ENCODE measurements at regions not wholly inside any gene's neighbourhood (a gene's known extent, or its start where the extent isn't known, plus 50 kb on each side); places are given as distances from the start of the nearest gene placed in this dataset.

- no peak for DNase-seq
Observed at GRCh38 chr12:114302606-114303315, 103.2 kb downstream of the TBX5 start.

GRCh38 chr12:114302117-114302516 is 103.8 kb downstream of the TBX5 start:
- no peak for DNase-seq

GRCh38 chr12:114294303-114294685 is 111.7 kb downstream of the TBX5 start:
- no peak for DNase-seq

- DNase-seq = no peak
Observed at GRCh38 chr12:114293571-114294302, 112.2 kb downstream of the TBX5 start.

GRCh38 chr12:114293073-114293472 is 112.9 kb downstream of the TBX5 start:
- DNase-seq = no peak

- DNase-seq = no peak
Observed at GRCh38 chr12:114291389-114292060, 114.4 kb downstream of the TBX5 start.

GRCh38 chr12:114287821-114288525 is 118.0 kb downstream of the TBX5 start:
- DNase-seq = no peak

GRCh38 chr12:114286145-114286544 is 119.8 kb downstream of the TBX5 start:
- no peak for DNase-seq

GRCh38 chr12:114285554-114285953 is 120.4 kb downstream of the TBX5 start:
- DNase-seq = no peak

GRCh38 chr12:114284041-114284440 is 121.9 kb downstream of the TBX5 start:
- DNase-seq = no peak

- no peak for DNase-seq
Observed at GRCh38 chr12:114275932-114276785, 129.8 kb downstream of the TBX5 start.

- DNase-seq = no peak
Observed at GRCh38 chr12:114275086-114275485, 130.9 kb downstream of the TBX5 start.

- no peak for DNase-seq
Observed at GRCh38 chr12:114274131-114274530, 131.8 kb downstream of the TBX5 start.

- no peak for DNase-seq
Observed at GRCh38 chr12:114272605-114273004, 133.3 kb downstream of the TBX5 start.

- no peak for DNase-seq
Observed at GRCh38 chr12:114272071-114272470, 133.9 kb downstream of the TBX5 start.

- no peak for DNase-seq
Observed at GRCh38 chr12:114269153-114269552, 136.8 kb downstream of the TBX5 start.

GRCh38 chr12:114266536-114266935 is 139.4 kb downstream of the TBX5 start:
- DNase-seq = no peak

- DNase-seq = no peak
Observed at GRCh38 chr12:114265036-114265435, 140.9 kb downstream of the TBX5 start.

GRCh38 chr12:114263056-114263805 is 142.7 kb downstream of the TBX5 start:
- no peak for DNase-seq

- DNase-seq = no peak
Observed at GRCh38 chr12:114257687-114258086, 148.3 kb downstream of the TBX5 start.

- no peak for DNase-seq
Observed at GRCh38 chr12:114254998-114255397, 150.9 kb downstream of the TBX5 start.

All from SHP77 treated with DMSO at 0.1 percent for 48 hours (cell line).